ENCODE measurements at regions not wholly inside any gene's neighbourhood (a gene's known extent, or its start where the extent isn't known, plus 50 kb on each side); places are given as distances from the start of the nearest gene placed in this dataset.
"Not testable (repeated sequence)": the region's sequence is repeated elsewhere in the genome, so short reads cannot be mapped to it uniquely, and the experiment has no call there.

GRCh38 chr12:67892259-67893021, 96.8 kb upstream of the IFNG-AS1 start:
- TF ChIP-seq CTCF (IDR thresholded peaks at IDR 0.05; ENCODE audit: borderline replicate concordance, insufficient read depth, low read depth, low read length): no peak
- H3K4me3 ChIP-seq (ENCODE audit: low read depth, low read length): no peak overlapping the region

GRCh38 chr12:67893022-67893580, 96.1 kb upstream of the IFNG-AS1 start:
- no peak overlapping the region for H3K4me3 ChIP-seq (ENCODE audit: low read depth, low read length)
- no peak for TF ChIP-seq CTCF (IDR thresholded peaks at IDR 0.05; ENCODE audit: borderline replicate concordance, insufficient read depth, low read depth, low read length)

- H3K4me3 ChIP-seq (ENCODE audit: low read depth, low read length): not testable (repeated sequence)
Observed at GRCh38 chr12:67900418-67900817, 88.8 kb upstream of the IFNG-AS1 start.

- TF ChIP-seq CTCF (IDR thresholded peaks at IDR 0.05; ENCODE audit: borderline replicate concordance, insufficient read depth, low read depth, low read length): no peak
- no peak overlapping the region for H3K4me3 ChIP-seq (ENCODE audit: low read depth, low read length)
Observed at GRCh38 chr12:67909091-67909531, 80.1 kb upstream of the IFNG-AS1 start.

GRCh38 chr12:67909681-67910080, 79.6 kb upstream of the IFNG-AS1 start:
- H3K4me3 ChIP-seq (ENCODE audit: low read depth, low read length): no peak overlapping the region
- TF ChIP-seq CTCF (IDR thresholded peaks at IDR 0.05; ENCODE audit: borderline replicate concordance, insufficient read depth, low read depth, low read length): no peak

- no peak for TF ChIP-seq CTCF (IDR thresholded peaks at IDR 0.05; ENCODE audit: borderline replicate concordance, insufficient read depth, low read depth, low read length)
- no peak overlapping the region for H3K4me3 ChIP-seq (ENCODE audit: low read depth, low read length)
Observed at GRCh38 chr12:67910360-67911274, 78.6 kb upstream of the IFNG-AS1 start.

GRCh38 chr12:67911275-67911600, 78.0 kb upstream of the IFNG-AS1 start:
- no peak overlapping the region for H3K4me3 ChIP-seq (ENCODE audit: low read depth, low read length)
- no peak for TF ChIP-seq CTCF (IDR thresholded peaks at IDR 0.05; ENCODE audit: borderline replicate concordance, insufficient read depth, low read depth, low read length)

Measured in GM12875 (cell line).